ENCODE measurements at regions not wholly inside any gene's neighbourhood (a gene's known extent, or its start where the extent isn't known, plus 50 kb on each side); places are given as distances from the start of the nearest gene placed in this dataset.

- H2AFZ ChIP-seq (ENCODE audit: low read depth, low read length) = no peak overlapping the region
- no peak for ATAC-seq (ENCODE audit: insufficient read depth, low read depth)
- H3K9ac ChIP-seq (ENCODE audit: low read depth, low read length) = no peak overlapping the region
- no peaks in the 10 kb centered on the region for H3K4me1 ChIP-seq (ENCODE audit: insufficient read depth, low read length)
- no peaks in the 10 kb centered on the region for H4K20me1 ChIP-seq (ENCODE audit: insufficient read depth, low read length)
- no peak overlapping the region for H3K4me3 ChIP-seq (ENCODE audit: low read depth in 1 of 2, low read length in 2 of 2)
- H3K36me3 ChIP-seq (ENCODE audit: insufficient read depth, low read length) = no peaks in the 10 kb centered on the region
- H3K27ac ChIP-seq (ENCODE audit: low read length) = no peak overlapping the region
- DNase-seq = no peak
- no peaks in the 10 kb centered on the region for H3K9me3 ChIP-seq (ENCODE audit: insufficient read depth, low read length, severe bottlenecking)
- TF ChIP-seq EZH2 (IDR thresholded peaks at IDR 0.05; ENCODE audit: borderline replicate concordance, low read depth, low read length, severe bottlenecking) (no peak), CTCF (IDR thresholded peaks at IDR 0.05; ENCODE audit: borderline replicate concordance, extremely low read depth, low read length, poor library complexity, severe bottlenecking) (no peak)
- no peaks in the 10 kb centered on the region for H3K27me3 ChIP-seq (ENCODE audit: insufficient read depth, low read length, poor library complexity)
- H3K4me2 ChIP-seq (ENCODE audit: insufficient read depth, low read length) = no peak overlapping the region
- no peaks in the 10 kb centered on the region for H3K79me2 ChIP-seq (ENCODE audit: insufficient read depth, low read length)
Observed at GRCh38 chr7:21159506-21159905, 268.4 kb upstream of the SP4 start.

DNA sequence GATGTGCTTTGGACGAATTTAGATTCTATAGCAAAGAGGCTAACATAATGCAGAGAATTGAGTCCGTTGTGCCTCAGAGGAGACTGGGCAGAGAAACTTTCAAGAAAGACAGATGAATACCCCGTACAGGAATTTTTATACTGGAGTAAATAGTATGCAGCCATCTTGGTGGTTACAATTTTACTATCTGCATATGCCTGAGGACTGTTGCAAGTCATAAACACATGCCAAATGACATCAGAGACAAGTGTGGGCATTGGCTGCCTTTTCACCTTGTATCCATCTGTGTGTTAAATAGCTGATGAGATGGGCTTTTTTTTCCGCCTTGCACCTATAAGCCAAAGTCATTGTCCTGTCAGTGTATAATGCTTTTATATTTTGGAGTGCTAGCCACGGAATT, 267.5 kb upstream of the SP4 start:
- no peak overlapping the region for H3K4me3 ChIP-seq (ENCODE audit: low read depth in 1 of 2, low read length in 2 of 2)
- TF ChIP-seq EZH2 (IDR thresholded peaks at IDR 0.05; ENCODE audit: borderline replicate concordance, low read depth, low read length, severe bottlenecking) = no peak
- no peak for TF ChIP-seq CTCF (IDR thresholded peaks at IDR 0.05; ENCODE audit: borderline replicate concordance, extremely low read depth, low read length, poor library complexity, severe bottlenecking)
- H3K4me1 ChIP-seq (ENCODE audit: insufficient read depth, low read length) = no peaks in the 10 kb centered on the region
- H3K4me2 ChIP-seq (ENCODE audit: insufficient read depth, low read length) = no peak overlapping the region
- H3K79me2 ChIP-seq (ENCODE audit: insufficient read depth, low read length) = no peaks in the 10 kb centered on the region
- no peaks in the 10 kb centered on the region for H3K27me3 ChIP-seq (ENCODE audit: insufficient read depth, low read length, poor library complexity)
- no peaks in the 10 kb centered on the region for H3K9me3 ChIP-seq (ENCODE audit: insufficient read depth, low read length, severe bottlenecking)
- ATAC-seq (ENCODE audit: insufficient read depth, low read depth) = no peak
- no peak for DNase-seq
- H3K27ac ChIP-seq (ENCODE audit: low read length) = no peak overlapping the region
- H2AFZ ChIP-seq (ENCODE audit: low read depth, low read length) = no peak overlapping the region
- no peaks in the 10 kb centered on the region for H3K36me3 ChIP-seq (ENCODE audit: insufficient read depth, low read length)
- H3K9ac ChIP-seq (ENCODE audit: low read depth, low read length) = no peak overlapping the region
- H4K20me1 ChIP-seq (ENCODE audit: insufficient read depth, low read length) = no peaks in the 10 kb centered on the region

DNA sequence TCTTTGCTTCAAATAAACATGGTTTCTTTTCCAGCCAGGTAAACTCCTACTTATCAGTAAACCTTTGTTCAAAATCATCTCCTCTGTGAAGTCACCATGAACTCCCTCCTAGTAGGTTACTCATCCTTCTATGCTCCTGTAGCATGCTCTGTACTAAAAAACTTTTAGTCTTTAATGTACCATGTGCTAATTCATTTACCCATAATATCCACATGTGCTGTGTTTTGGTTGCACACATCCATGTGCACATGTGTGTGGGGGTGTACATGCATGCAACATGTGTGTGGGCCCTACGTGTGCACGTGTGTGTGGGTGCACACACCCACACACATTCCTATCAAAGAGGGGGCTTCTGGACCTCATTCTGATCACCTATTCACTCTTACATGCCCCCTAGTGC, 259.9 kb upstream of the SP4 start:
- no peak overlapping the region for H3K9ac ChIP-seq (ENCODE audit: low read depth, low read length)
- H3K4me2 ChIP-seq (ENCODE audit: insufficient read depth, low read length) = no peak overlapping the region
- no peaks in the 10 kb centered on the region for H3K4me1 ChIP-seq (ENCODE audit: insufficient read depth, low read length)
- H3K79me2 ChIP-seq (ENCODE audit: insufficient read depth, low read length) = no peaks in the 10 kb centered on the region
- no peak overlapping the region for H3K27ac ChIP-seq (ENCODE audit: low read length)
- ATAC-seq (ENCODE audit: insufficient read depth, low read depth) (no peak), DNase-seq (no peak)
- H2AFZ ChIP-seq (ENCODE audit: low read depth, low read length) = no peak overlapping the region
- no peak overlapping the region for H3K4me3 ChIP-seq (ENCODE audit: low read depth in 1 of 2, low read length in 2 of 2)
- no peaks in the 10 kb centered on the region for H4K20me1 ChIP-seq (ENCODE audit: insufficient read depth, low read length)
- TF ChIP-seq CTCF (IDR thresholded peaks at IDR 0.05; ENCODE audit: borderline replicate concordance, extremely low read depth, low read length, poor library complexity, severe bottlenecking) (no peak), EZH2 (IDR thresholded peaks at IDR 0.05; ENCODE audit: borderline replicate concordance, low read depth, low read length, severe bottlenecking) (no peak)
- no peaks in the 10 kb centered on the region for H3K27me3 ChIP-seq (ENCODE audit: insufficient read depth, low read length, poor library complexity)
- no peaks in the 10 kb centered on the region for H3K36me3 ChIP-seq (ENCODE audit: insufficient read depth, low read length)
- H3K9me3 ChIP-seq (ENCODE audit: insufficient read depth, low read length, severe bottlenecking) = no peaks in the 10 kb centered on the region

Data from DND-41 (cell line).